HG03378 (cell line): ENCODE measurements at regions not wholly inside any gene's neighbourhood (a gene's known extent, or its start where the extent isn't known, plus 50 kb on each side); places are given as distances from the start of the nearest gene placed in this dataset.
"Not testable (repeated sequence)": the region's sequence is repeated elsewhere in the genome, so short reads cannot be mapped to it uniquely, and the experiment has no call there.

ENCODE experiments used
- ATAC-seq: cut with Tn5 transposase; IDR thresholded peaks from one replicate; pipeline ENCODE4 v1.9.1; 2021; ENCODE audit warnings: mild to moderate bottlenecking, moderate library complexity; ENCODE audit not compliant: unreplicated experiment

DNA sequence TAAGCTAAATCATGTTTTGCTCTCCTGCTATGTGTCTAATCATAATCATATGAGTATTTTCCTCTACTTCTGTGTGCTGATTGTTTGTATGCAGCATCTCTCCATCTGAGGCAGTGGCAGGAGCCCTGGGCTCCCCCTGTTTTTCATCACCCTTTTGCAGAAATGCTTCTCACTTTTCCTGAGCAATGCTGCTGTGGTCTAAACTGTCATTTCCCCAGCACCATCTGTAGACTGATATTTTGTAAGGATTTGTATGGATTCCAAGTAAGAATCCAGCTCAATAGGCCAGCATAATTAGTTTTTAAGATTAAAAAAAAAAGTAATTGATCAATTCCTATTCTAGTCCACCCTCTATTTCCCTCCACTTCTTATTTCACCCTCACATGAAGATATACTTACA lies 257.0 kb upstream of the CPHXL start:
- ATAC-seq: no peak

DNA sequence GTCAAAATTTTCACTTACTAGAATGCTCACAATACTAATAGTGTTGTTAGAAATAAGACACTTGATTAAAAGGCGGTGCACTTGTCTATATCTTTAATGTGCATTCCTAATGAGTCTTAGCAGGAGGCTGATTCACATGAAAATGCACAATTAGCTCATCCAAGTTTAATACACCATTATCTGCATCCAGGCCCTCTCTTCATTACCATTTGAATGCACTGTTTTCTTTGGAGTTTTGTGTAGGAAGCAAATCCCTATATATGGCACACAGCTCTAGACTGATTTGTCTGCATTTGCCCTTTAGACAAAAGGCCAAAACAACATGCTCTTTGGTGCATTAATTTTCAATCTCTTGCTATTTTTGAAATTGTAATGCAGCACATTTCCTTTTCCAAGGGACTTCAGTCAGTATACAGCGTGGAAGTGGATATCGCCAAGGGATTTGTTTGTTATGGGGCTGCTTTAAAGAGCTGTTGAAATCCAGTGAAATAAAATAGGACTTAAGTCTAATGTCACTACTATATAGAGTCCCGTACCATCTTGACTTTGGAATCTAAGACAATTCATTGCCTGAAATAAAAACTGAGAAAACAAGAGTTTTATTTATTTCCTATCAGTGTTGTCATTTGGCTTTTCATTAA lies 257.6 kb upstream of the CPHXL start:
- ATAC-seq: no peak

DNA sequence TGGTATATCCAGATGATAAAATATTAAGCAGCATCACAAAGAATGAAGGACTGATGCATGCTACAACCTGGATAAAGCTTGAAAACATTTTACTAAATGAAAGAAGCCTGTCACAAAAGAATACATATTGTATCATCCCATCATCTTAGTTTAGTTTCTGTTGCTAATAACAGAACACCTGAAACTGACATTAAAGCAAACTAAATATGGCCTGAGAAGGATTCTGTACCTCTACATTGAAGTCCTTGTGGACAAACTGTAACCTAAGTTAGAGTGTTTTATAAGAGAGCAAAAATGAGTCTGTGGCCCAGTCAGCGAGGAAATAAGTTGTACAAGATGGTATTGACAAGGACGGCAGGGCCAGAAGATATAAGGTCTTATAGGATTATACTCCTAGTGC lies 261.0 kb upstream of the CPHXL start:
- ATAC-seq: no peak

DNA sequence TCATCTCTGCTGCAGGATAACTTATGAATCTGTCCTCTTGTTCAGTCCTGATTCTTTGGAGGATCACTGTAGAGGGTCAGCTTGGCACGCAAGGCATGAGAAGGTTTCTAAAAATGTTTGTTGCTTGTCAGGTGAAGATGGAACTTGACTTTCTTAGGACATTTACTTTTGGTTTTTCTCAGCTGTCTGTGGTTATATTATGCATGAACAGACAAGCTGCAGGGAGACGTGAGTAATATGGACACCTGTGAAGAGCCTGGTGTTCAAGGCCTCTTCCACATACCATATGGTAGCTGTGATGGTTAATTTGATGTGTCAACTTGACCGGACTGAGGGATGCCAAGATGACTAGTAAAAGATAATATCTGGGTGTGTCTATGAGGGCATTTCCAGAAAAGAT lies 270.2 kb upstream of the CPHXL start:
- ATAC-seq: no peak

DNA sequence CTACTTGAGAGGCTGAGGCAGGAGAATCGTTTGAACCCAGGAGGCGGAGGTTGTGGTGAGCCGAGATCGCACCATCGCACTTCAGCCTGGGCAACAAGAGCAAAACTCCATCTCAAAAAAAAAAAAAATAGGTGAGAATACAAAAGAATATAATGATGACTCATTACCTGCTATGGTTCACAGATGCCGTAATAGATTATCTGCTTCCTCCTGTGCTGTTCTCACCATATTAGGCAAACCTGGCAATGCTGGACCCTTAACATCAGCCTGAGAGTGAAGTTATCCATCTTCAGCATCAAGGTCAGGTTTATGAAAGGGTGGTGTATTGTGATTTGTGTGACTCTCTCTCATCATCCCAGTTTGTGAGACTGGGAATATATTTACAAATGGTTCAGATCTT lies 271.3 kb upstream of the CPHXL start:
- no peak for ATAC-seq

DNA sequence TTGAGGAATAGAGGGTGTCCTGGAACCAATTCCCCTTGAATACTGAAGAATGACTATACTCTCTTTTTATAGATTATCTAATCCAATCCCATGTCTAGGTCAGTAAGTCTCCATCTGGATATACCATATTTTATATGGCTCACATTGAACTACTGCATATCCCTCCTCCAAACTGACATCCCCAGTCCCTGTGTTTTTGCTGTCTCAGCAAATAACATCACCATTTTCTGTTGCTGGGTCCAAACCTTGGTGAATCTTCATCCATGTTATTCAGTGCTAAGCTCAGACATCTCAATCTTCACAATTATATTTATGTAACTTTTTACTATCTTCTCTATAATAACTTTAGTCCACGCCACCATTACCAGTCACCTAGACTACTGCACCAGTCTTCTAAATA lies 269.6 kb upstream of the CNTNAP4 start:
- ATAC-seq: no peak

DNA sequence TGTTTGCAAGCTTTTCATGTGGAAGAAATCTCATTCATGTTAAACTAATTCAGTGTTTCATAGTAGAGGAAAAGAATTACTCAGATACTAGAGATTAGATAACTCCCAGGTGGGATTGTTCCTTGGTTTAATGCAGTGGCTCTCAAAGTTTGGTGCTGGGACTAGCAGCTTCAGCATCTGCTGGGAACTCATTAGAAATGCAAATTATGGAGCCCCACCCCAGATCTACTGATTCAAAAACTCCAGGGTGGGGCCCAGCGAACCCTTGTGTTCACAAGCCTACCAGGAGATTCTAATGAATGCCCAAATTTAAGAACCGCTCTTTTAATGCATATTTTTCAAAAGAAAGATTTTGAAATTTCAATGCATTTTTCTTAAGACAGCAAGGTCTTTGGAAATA lies 253.4 kb upstream of the CNTNAP4 start:
- ATAC-seq: no peak

DNA sequence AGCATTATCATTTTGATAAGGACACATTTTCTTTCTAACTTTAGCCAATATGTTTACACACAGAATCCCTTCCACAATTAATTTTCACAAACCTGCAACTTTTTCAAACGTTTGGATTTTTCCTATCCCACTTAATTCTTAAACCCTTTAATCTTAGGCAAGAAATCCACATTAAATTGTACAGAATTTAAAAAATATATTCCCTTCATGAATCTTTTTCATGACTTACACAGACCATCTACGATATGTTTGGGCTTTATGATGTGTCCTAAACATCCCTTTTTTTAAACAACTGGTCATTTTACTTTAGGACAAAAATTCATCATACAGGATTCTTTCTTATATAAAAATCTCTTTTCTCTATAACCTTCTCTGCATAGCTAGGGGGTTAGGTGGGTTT lies 241.5 kb upstream of the CNTNAP4 start:
- no peak for ATAC-seq

DNA sequence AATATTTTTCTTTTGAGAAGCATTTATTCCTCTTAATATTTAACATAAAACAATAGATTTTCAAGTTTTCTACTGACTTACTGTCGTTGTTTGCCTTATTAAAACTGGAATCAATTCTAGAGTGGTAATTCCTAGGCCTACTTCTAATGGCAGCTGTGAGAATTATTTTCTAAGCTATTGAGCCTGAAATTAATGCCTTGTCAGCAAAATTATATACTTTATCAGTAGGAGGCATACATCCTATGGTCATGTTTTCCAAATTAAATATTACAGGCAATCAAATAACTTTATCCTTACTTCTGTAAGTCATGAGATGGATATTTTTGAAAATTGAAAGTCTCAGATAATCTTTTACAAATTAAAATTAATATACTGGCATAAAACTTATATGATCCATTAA lies 239.1 kb upstream of the CNTNAP4 start:
- ATAC-seq: no peak

DNA sequence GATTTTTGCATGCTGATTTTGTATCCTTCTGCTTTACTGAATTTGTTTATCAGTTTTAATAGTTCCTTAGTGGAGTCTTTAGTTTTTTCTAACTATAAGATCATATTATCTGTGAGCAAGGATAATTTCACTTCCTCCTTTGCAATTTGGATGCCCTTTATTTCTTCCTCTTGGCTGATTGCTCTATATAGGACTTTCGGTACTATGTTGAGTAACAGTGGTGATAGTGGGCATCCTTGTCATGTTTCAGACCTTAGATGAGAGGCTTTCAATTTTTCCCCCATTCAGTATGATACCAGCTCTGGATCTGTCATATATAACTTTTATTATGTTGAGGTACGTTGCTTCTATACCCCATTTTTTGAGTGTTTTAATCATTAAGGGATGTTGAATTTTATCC lies 224.5 kb upstream of the CNTNAP4 start:
- no peak for ATAC-seq

DNA sequence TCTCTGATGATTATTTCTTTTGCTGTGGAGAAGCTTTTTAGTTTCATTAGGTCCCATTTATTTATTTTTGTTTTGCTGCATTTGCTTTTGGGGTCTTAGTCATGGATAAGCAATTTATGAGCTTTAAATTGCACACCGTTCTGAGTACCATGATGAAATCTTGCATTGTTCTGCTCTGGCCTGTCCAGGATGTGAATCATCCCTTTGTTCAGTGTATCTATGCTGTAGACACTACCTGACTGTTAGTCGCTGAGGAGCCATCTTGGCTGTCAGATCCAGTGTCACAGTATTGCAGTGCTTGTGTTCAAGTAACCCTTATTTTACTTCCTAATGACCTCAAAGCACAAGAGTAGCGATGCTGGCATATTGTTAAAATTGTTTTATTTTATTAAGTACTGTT lies 218.0 kb upstream of the CNTNAP4 start:
- ATAC-seq: no peak

DNA sequence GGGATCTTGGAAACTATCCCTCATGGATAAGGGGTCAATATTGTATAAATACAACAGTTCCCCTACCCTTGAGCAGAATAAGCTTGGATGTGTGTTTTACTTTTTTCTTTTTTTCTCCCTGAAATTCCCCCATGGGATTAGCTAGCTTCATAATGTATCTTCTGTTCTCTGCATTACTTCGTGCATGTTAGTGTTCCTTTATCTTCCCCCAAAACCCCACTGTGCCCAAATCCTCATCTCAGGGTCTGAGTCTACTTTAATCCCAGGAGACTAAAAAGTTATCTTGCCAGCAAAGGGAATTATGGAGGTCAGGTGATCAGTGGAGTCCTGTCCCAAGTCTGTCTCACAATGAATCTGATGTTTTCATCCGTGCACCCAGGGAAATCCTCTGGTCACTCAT lies 217.5 kb upstream of the CNTNAP4 start:
- ATAC-seq: no peak

DNA sequence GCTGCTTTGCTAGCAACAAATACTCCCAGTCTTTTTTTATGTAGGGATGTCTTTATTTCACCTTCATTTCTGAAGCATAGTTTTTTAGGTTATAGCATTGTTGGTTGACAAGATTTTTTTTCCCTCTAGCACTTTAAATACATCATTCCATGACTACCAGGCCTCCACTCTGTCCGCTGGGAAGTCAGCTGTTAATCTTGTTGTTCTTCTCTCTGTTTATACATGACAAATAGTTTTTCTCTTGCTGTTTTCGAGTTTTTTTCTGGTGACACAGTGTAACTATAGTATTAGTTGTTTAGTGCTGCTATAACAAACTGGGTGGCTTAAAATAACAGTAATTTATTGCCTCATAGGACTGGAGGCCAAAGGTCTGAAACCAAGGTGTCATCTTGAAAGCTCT lies 205.5 kb upstream of the CNTNAP4 start:
- ATAC-seq: no peak

DNA sequence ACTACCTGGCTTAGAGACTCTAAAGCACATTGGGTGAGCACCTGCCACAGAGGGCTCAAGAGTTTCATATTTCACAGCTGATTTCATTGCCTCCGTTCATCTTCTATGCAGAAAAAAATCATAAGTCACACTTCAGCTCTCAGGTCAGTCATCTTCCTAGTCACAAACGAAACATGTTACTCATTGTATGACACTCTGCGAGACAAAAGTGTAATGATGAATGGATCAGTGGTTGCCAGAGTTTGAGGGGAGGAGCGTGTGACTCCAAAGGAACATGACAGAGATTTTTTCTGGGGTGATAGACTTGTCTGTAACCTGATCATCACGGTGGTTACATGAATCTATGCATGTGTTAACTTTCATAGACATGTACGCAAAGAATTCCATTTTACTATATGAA lies 195.2 kb upstream of the CNTNAP4 start:
- ATAC-seq: no peak

DNA sequence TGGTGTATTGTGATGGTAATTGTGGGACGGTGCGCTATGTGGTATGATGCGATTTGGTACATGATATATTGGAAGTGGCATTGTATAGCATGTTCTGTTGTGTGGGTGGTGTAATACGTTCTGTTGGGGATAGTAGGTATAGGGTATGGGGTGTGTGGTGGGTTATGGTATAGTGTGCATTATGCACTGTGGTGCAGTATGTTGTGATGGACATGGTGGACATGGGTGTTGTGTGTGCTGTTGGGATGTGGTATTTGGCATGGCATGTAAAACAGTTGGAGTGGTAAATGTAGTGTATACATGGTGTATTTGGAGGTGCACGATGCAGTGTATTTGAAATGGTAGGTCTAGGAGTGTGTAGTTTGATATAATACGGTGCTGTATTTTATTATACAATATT lies 170.6 kb upstream of the CNTNAP4 start:
- no peak for ATAC-seq

DNA sequence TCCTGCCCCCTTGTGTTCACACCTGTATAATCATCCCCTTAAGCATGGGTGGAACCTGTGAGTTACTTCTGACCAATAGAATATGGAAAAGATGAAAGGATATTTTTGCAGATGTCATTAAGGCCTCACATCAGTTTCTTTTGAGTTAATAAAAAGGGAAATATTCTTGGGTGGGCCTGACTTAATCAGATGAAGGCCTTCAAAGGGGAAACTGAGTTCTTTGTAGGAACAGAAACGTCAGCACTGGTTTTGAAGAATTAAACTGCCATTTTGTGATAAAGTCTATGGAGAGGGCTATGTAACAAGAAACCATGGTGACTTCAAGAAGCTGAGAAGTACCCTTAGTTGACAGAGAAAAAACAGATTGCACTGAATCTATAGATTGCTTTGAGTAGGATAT lies 168.7 kb upstream of the CNTNAP4 start:
- no peak for ATAC-seq

DNA sequence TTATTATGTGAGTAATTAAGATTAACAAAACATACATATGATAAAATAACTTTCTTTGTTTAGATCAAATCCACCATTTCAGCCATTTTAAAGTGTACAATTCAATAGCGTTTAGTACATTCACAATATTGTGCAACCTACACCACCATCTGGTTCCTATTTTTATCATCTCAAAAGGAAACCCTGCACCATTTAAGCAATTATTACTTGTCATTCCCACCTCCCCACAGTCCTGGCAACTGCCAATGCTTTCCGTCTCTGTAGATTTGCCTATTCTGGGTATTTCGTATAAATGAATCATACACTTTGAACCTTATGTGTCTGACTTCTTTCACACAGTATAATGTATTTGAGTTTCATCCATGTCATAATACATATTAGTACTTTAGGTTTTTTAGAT lies 162.5 kb upstream of the CNTNAP4 start:
- no peak for ATAC-seq

DNA sequence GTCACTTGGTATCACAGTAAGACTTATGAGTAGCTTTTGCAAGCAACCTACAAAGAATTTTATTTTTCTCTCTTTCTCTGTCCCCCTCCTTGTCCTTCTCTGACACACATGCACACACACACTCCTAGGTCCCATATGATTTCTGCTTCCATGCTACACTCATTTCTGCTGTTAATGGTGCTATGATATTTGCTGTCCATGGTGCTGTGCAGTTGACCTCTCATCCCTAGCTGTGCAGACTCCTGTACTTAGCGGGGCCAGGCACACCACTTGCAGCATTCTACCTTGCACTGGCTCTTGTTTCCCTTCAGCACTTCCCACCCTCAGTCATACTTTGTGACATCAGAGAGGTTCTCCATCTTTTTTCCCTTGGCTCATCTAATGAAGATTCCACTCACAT lies 158.9 kb upstream of the CNTNAP4 start:
- no peak for ATAC-seq

DNA sequence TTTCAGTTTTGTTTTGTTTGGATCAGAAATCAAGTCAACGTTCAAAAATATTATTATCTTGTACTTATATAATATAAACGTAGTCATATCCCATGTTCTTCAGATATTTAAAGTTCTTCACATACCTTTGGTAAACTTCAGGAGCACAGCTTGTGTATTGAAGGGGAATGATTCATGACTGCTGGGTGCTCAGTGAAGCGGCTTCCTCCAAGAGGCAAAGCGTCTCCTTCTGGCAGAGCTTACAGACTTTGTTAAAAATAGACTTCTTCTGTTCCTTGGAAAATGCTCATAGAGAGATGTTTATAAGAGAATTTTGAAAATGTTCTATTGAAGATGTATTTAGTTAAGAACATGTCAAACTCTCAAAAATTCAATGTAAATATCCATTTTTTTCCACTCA lies 155.6 kb upstream of the CNTNAP4 start:
- ATAC-seq: no peak

DNA sequence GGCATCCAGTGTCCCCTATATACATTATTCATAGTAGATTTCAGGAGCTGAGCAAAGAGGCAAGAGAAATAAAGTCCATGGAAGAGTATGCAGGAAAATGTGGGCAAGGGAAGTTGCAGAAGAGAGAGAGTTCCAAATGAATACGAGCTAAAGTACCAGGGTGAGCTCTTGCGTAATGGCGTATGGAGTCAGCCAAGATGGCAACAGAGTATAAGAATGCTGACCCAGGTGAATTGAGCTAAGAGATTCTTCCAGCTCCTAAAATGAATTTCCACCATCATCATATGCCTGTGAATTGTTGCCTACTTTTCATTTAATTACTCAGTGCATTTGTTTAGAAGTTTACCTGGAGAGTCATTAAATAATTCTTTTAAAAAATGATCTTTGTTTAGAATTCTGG lies 153.2 kb upstream of the CNTNAP4 start:
- ATAC-seq: no peak

DNA sequence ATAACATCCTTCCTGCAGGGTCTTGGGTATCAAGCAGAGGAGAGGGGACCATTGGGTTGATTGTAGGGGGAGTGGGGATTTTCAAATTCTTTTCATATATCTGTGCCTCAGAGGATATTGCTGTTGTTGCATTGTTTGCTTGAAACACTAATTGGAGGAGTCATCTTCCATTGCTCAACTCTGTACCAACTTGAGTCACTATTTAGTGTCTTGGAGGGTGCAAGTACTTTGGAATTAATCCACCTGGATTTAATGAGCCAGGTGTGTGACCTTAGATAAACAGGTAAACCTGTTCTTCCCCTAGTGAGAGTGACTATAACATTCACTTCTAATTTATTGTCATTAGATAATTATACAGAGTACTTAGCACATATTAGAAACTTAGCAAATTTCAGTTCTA lies 151.3 kb upstream of the CNTNAP4 start:
- ATAC-seq: no peak

DNA sequence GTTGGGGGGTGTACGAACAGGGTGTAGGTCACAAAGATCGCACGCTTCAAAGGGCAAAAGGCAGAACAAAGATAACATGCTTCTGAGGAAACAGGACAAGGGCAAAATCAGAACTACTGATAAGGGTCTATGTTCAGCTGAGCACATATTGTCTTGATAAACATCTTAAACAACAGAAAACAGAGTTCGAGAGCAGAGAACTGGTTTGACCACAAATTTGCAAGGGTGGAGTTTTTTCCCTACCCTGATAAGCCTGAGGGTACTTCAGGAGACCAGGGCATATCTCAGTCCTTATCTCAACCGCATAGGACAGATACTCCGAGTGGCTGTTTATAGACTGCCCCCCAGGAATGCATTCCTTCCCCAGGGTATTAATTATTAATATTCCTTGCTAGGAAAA lies 139.1 kb upstream of the CNTNAP4 start:
- ATAC-seq: not testable (repeated sequence)

DNA sequence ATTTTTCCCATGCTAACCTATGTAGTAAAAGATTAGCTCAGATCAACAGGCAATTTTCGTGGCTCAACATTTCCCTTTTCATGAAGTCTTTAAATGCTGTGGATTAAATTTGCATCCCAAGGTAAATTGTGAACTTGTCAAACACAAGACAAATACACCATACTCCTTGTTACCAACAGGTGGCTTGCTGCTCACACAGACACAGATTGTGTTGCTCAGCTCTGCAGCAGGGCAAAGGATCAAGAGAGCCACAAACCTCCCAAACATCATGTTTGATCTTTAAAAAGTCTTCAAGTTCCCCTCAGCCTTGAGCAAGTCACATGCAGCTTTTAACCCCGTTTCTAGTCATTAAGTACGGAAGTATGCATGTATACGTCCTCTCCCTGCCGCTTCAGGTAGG lies 119.6 kb upstream of the CNTNAP4 start:
- no peak for ATAC-seq

DNA sequence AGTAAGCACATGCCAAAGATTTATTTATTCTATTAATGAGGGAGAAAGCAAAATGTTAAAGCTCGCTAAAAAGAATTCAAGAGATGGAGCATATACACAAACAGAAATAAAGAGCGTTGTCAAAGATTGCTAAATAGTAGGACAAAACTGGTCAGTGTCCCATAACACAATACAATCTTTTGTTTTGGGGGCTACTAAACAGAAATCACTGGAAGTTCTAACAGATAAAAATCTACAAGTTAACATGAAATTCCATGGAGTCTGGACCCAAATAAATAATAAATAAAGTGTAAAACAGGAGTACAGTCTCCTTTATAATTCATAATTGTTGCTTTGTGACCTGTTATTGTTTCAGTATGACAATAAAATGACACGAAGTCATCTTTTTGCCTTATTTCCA lies 115.2 kb upstream of the CNTNAP4 start:
- ATAC-seq: no peak
